ENCODE measurements at regions not wholly inside any gene's neighbourhood (a gene's known extent, or its start where the extent isn't known, plus 50 kb on each side); places are given as distances from the start of the nearest gene placed in this dataset.

DNA sequence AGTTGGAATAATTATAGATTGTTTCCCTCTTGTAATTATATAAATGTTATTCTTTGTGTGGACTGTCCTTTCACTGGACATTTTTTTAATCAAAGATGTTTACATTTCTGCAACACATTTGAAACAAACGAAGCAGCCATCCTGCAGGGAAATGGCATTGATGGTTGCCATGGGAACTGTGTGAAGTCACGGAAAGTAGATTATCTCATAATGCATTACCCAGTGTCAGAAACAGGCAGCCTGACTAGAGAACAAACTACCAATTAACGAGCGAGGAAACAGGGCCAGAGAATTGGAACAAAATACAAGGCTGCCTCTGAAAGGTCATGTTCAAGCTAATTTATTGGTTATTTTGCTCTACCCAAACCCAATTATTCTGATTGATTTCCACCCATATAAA is 96.9 kb upstream of the LARGE1 start:
- TF ChIP-seq CTCF (IDR thresholded peaks at IDR 0.05), result no peak
- no peak for TF ChIP-seq PHF8 (IDR thresholded peaks at IDR 0.05; ENCODE audit: borderline replicate concordance, low read depth)
- TF ChIP-seq POLR2A (IDR thresholded peaks at IDR 0.05; ENCODE audit: low read length), result no peak
- TF ChIP-seq RNF2 (IDR thresholded peaks at IDR 0.05; ENCODE audit: borderline replicate concordance, low read depth), result no peak
- no peak for TF ChIP-seq REST (IDR thresholded peaks at IDR 0.05)
- TF ChIP-seq TP53 (CRISPR knock-in tag; IDR thresholded peaks at IDR 0.05), result no peak
- TF ChIP-seq, protein P1, sequence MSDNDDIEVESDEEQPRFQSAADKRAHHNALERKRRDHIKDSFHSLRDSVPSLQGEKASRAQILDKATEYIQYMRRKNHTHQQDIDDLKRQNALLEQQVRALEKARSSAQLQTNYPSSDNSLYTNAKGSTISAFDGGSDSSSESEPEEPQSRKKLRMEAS (IDR thresholded peaks at IDR 0.05), result no peak
- TF ChIP-seq HOXA7 (CRISPR knock-in tag; IDR thresholded peaks at IDR 0.05), result no peak
- TF ChIP-seq, protein P2, sequence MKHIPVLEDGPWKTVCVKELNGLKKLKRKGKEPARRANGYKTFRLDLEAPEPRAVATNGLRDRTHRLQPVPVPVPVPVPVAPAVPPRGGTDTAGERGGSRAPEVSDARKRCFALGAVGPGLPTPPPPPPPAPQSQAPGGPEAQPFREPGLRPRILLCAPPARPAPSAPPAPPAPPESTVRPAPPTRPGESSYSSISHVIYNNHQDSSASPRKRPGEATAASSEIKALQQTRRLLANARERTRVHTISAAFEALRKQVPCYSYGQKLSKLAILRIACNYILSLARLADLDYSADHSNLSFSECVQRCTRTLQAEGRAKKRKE (CRISPR knock-in tag; IDR thresholded peaks at IDR 0.05; ENCODE audit: low read depth), result no peak
- TF ChIP-seq NR3C1 (IDR thresholded peaks at IDR 0.05), result no peak
- no peak for TF ChIP-seq CEBPB (IDR thresholded peaks at IDR 0.05)
- TF ChIP-seq RCOR1 (IDR thresholded peaks at IDR 0.05; ENCODE audit: low read depth, low read length), result no peak
- TF ChIP-seq CHD2 (IDR thresholded peaks at IDR 0.05; ENCODE audit: low read length, partially characterized antibody), result no peak
